Esophagus muscularis mucosa (tissue), 4 donors: ENCODE measurements at regions not wholly inside any gene's neighbourhood (a gene's known extent, or its start where the extent isn't known, plus 50 kb on each side); places are given as distances from the start of the nearest gene placed in this dataset.

Experiments
- CTCF ChIP-seq, 3 experiments: fragments of 200-600 bp in 2 of 3; fragments of 450-650 bp in 1 of 3; sonication (generic) in 2 of 3; IDR thresholded peaks; one replicate each; pipeline ENCODE4 v1.5.1; 2017 to 2019; ENCODE audit warnings: antibody characterized with exemption in 3 of 3, mild to moderate bottlenecking in 2 of 3, moderate library complexity in 1 of 3
- EP300 ChIP-seq: sonication (generic); formaldehyde crosslinking; IDR thresholded peaks from one replicate; pipeline ENCODE4 v1.6.1; 2017; ENCODE audit warnings: antibody characterized with exemption
- POLR2A ChIP-seq: fragments of 450-650 bp; IDR thresholded peaks from one replicate; pipeline ENCODE4 v1.6.1; 2017; ENCODE audit warnings: antibody characterized with exemption, moderate library complexity, mild to moderate bottlenecking, low read depth
- POLR2AphosphoS5 ChIP-seq, 2 donors: sonication (generic); formaldehyde crosslinking; IDR thresholded peaks; one replicate each; pipeline ENCODE4 v1.6.1; 2017; ENCODE audit warnings: antibody characterized with exemption in 2 of 2

GRCh38 chr13:90708128-90708527 is 639.4 kb upstream of the MIR17HG start:
- no peak for TF ChIP-seq CTCF (IDR thresholded peaks at IDR 0.05)
- TF ChIP-seq POLR2A = no peak
- no peak for TF ChIP-seq EP300
- TF ChIP-seq POLR2AphosphoS5 (IDR thresholded peaks at IDR 0.05) = no peak
